HCT116 (cell line): ENCODE measurements at regions not wholly inside any gene's neighbourhood (a gene's known extent, or its start where the extent isn't known, plus 50 kb on each side); places are given as distances from the start of the nearest gene placed in this dataset.

ENCODE experiments used
- ATAC-seq: fragments of 200-7000 bp; cut with Tn5 transposase; 2 replicates; pipeline ENCODE4 v1.9.1; 2020; ENCODE audit warnings: mild to moderate bottlenecking, moderate library complexity
- BruUV-seq: library from RNA; stranded (reverse); fragments of 400-500 nt; replicated peaks from 2 replicates; lab custom pipeline; 2021; lab: Mats Ljungman, UMichigan
- CTCF ChIA-PET: fragments of 300-600 bp; sonication (Branson Sonifier 250); formaldehyde crosslinking; loops from one replicate; lab custom pipeline; 2021; ENCODE audit warnings: antibody characterized with exemption; lab: Charles Lee
- POLR2A ChIA-PET: fragments of 300-600, 350-600 bp; sonication (Branson Sonifier 250); formaldehyde crosslinking; loops from one replicate; lab custom pipeline; 2021; ENCODE audit warnings: antibody characterized with exemption; lab: Charles Lee
- RAD21 ChIA-PET, 2 experiments: fragments of 300-600 bp; sonication (Branson Sonifier 250); formaldehyde crosslinking; loops; one replicate each; lab custom pipeline; 2023; ENCODE audit warnings: low total read pairs in 2 of 2; ENCODE audit not compliant: uncharacterized antibody in 2 of 2, unreplicated experiment in 2 of 2, low non-redundant PET in 1 of 2; lab: Charles Lee
- DNase-seq: peaks from one replicate; pipeline ENCODE4 v3.0.0-alpha.2; 2010; ENCODE audit warnings: low read depth, low spot score
- H2AFZ ChIP-seq: fragments of 200-600 bp; shearing (Covaris generic), sonication (generic); 2 replicates; pipeline ENCODE4 v1.6.1; 2017; ENCODE audit warnings: low read depth, mixed run types, mixed read lengths, antibody characterized with exemption, low read length; ENCODE audit not compliant: poor library complexity, severe bottlenecking
- H3K27ac ChIP-seq: 2 replicates; pipeline ENCODE4 v1.5.1; 2012; ENCODE audit warnings: low read depth, low read length
- H3K27me3 ChIP-seq: fragments of 200-600 bp; sonication (generic); 2 replicates; pipeline ENCODE4 v1.6.1; 2016; ENCODE audit warnings: mixed run types, low read length, mixed read lengths; ENCODE audit not compliant: insufficient read depth
- H3K36me3 ChIP-seq, 2 experiments: fragments of 200-500 bp in 1 of 2; fragments of 200-600 bp in 1 of 2; sonication (Bioruptor generic) in 1 of 2; sonication (generic) in 1 of 2; 2 replicates each; pipeline versions ENCODE4 v1.5.1 to v1.6.1; 2014 to 2016; ENCODE audit warnings: low read length in 2 of 2, inconsistent platforms in 1 of 2, mixed read lengths in 1 of 2, mixed run types in 1 of 2; ENCODE audit not compliant: insufficient read depth in 2 of 2, control insufficient read depth in 1 of 2
- H3K4me1 ChIP-seq, 2 experiments: fragments of 200-600 bp in 1 of 2; sonication (generic) in 1 of 2; 2 replicates each; pipeline versions ENCODE4 v1.5.1 to v1.6.1; 2012 to 2017; ENCODE audit warnings: low read length in 2 of 2, inconsistent platforms in 1 of 2, mild to moderate bottlenecking in 1 of 2, mixed read lengths in 1 of 2, mixed run types in 1 of 2, moderate library complexity in 1 of 2; ENCODE audit not compliant: insufficient read depth in 2 of 2, control insufficient read depth in 1 of 2
- H3K4me2 ChIP-seq: fragments of 200-600 bp; sonication (generic); 2 replicates; pipeline ENCODE4 v1.6.1; 2017; ENCODE audit warnings: mixed run types, low read length, mixed read lengths
- H3K4me3 ChIP-seq, 2 experiments: fragments of 200-600 bp in 1 of 2; sonication (generic) in 1 of 2; replicated peaks in 1 of 2; 2 replicates each; pipeline ENCODE4 v1.5.1; 2011 to 2016; ENCODE audit warnings: low read length in 2 of 2, control low read depth in 1 of 2, low read depth in 1 of 2, mild to moderate bottlenecking in 1 of 2, mixed read lengths in 1 of 2, mixed run types in 1 of 2
- H3K79me2 ChIP-seq: fragments of 200-600 bp; sonication (generic); 2 replicates; pipeline ENCODE4 v1.6.1; 2017; ENCODE audit warnings: mild to moderate bottlenecking, mixed run types, low read length, moderate library complexity, mixed read lengths; ENCODE audit not compliant: insufficient read depth
- H3K9ac ChIP-seq: fragments of 200-600 bp; sonication (generic); 2 replicates; pipeline ENCODE4 v1.6.1; 2016; ENCODE audit warnings: low read length, mixed read lengths
- H3K9me2 ChIP-seq: fragments of 200-600 bp; sonication (generic), shearing (Covaris generic); 2 replicates; pipeline ENCODE4 v1.6.1; 2017; ENCODE audit warnings: mixed run types, mild to moderate bottlenecking, moderate library complexity; ENCODE audit not compliant: insufficient read depth
- H3K9me3 ChIP-seq, 2 experiments: fragments of 200-500 bp in 1 of 2; fragments of 200-600 bp in 1 of 2; sonication (Bioruptor generic) in 1 of 2; sonication (generic) in 1 of 2; 2 replicates each; pipeline ENCODE4 v1.6.1; 2014 to 2017; ENCODE audit warnings: low read length in 2 of 2, mixed read lengths in 2 of 2, inconsistent platforms in 1 of 2, low read depth in 1 of 2, mild to moderate bottlenecking in 1 of 2, mixed run types in 1 of 2, moderate library complexity in 1 of 2; ENCODE audit not compliant: control insufficient read depth in 1 of 2, insufficient read depth in 1 of 2
- H4K20me1 ChIP-seq: fragments of 200-600 bp; sonication (generic), shearing (Covaris generic); 2 replicates; pipeline ENCODE4 v1.6.1; 2017; ENCODE audit warnings: mixed run types, mild to moderate bottlenecking, moderate library complexity; ENCODE audit not compliant: insufficient read depth
- ATF3 ChIP-seq: IDR thresholded peaks from 2 replicates; pipeline ENCODE4 v1.6.1; 2012
- CBX3 ChIP-seq: IDR thresholded peaks from 2 replicates; pipeline ENCODE4 v1.6.1; 2012; ENCODE audit warnings: low read depth
- CEBPB ChIP-seq: IDR thresholded peaks from 2 replicates; pipeline ENCODE4 v1.6.1; 2012; ENCODE audit warnings: low read depth
- EGR1 ChIP-seq: IDR thresholded peaks from 2 replicates; pipeline ENCODE4 v1.6.1; 2012; ENCODE audit warnings: low read depth
- EZH2 ChIP-seq: fragments of 200-600 bp; sonication (generic); IDR thresholded peaks from 2 replicates; pipeline ENCODE4 v1.6.1; 2017; ENCODE audit warnings: antibody characterized with exemption, mixed run types
- EZH2phosphoT487 ChIP-seq: fragments of 200-600 bp; IDR thresholded peaks from 2 replicates; pipeline ENCODE4 v1.6.1; 2018; ENCODE audit warnings: antibody characterized with exemption, borderline replicate concordance
- FOSL1 ChIP-seq: IDR thresholded peaks from 2 replicates; pipeline ENCODE4 v1.6.1; 2012; ENCODE audit warnings: low read depth
- JUND ChIP-seq: IDR thresholded peaks from 2 replicates; pipeline ENCODE4 v1.6.1; 2012
- REST ChIP-seq: IDR thresholded peaks from 2 replicates; pipeline ENCODE4 v1.6.1; 2012; ENCODE audit warnings: low read depth
- SP1 ChIP-seq: IDR thresholded peaks from 2 replicates; pipeline ENCODE4 v1.6.1; 2012; ENCODE audit warnings: low read depth
- SRF ChIP-seq: IDR thresholded peaks from 2 replicates; pipeline ENCODE4 v1.6.1; 2012; ENCODE audit warnings: low read depth
- TCF7L2 ChIP-seq: IDR thresholded peaks from 2 replicates; pipeline ENCODE4 v1.7.0; 2011; ENCODE audit warnings: borderline replicate concordance, inconsistent platforms; ENCODE audit not compliant: insufficient read depth, insufficient read length; ENCODE audit errors: extremely low read depth
- ZBTB33 ChIP-seq: IDR thresholded peaks from 2 replicates; pipeline ENCODE4 v1.6.1; 2011; ENCODE audit warnings: mild to moderate bottlenecking, low read length, moderate library complexity; ENCODE audit not compliant: insufficient replicate concordance; ENCODE audit errors: extremely low read depth
- ZFX ChIP-seq: fragments of 450-650 bp; IDR thresholded peaks from 2 replicates; pipeline ENCODE4 v1.6.1; 2017
- ZNF274 ChIP-seq: fragments of 200-500 bp; sonication (Bioruptor generic); IDR thresholded peaks from 2 replicates; pipeline ENCODE4 v1.6.1; 2014; ENCODE audit warnings: mild to moderate bottlenecking, low read depth, low read length, inconsistent platforms
- intact Hi-C: fragments of 100-400 bp; cut with micrococcal nuclease; formaldehyde crosslinking; loops from 2 replicates; pipeline ENCODE4 v1.10.0; 2022

GRCh38 chr2:58677748-58678147, 436.6 kb upstream of the FANCL start:
- no peaks in the 10 kb centered on the region for H4K20me1 ChIP-seq
- no peak overlapping the region for H3K9ac ChIP-seq
- H3K9me3 ChIP-seq: no peaks in the 10 kb centered on the region
- H3K79me2 ChIP-seq: no peaks in the 10 kb centered on the region
- no peaks in the 10 kb centered on the region for H3K9me2 ChIP-seq
- no peaks in the 10 kb centered on the region for H3K36me3 ChIP-seq
- H3K4me1 ChIP-seq: no peaks in the 10 kb centered on the region
- DNase-seq (no peak), ATAC-seq (no peak)
- BruUV-seq: no TSS peak
- H3K27ac ChIP-seq: no peak overlapping the region
- no peaks in the 10 kb centered on the region for H3K27me3 ChIP-seq
- no peak overlapping the region for H3K4me2 ChIP-seq
- TF ChIP-seq EGR1 (no peak), ATF3 (no peak), REST (no peak), SP1 (no peak), JUND (no peak), FOSL1 (no peak), EZH2phosphoT487 (no peak), EZH2 (no peak), SRF (no peak), ZNF274 (no peak), CEBPB (no peak), TCF7L2 (no peak), ZFX (no peak), ZBTB33 (no peak), CBX3 (no peak)
- POLR2A ChIA-PET: no interaction called here
- no peak overlapping the region for H2AFZ ChIP-seq
- H3K4me3 ChIP-seq: no peak overlapping the region
- CTCF ChIA-PET: no interaction called here
- intact Hi-C loops: no loop called here
- RAD21 ChIA-PET: interaction anchor here in 1 of 2 experiments (0.7 kb wide), 2 partner anchors 47 to 772 kb away, joined by 4 to 6 read pairs; no protein-coding TSS in a partner anchor
